Renal cortex interstitium (tissue), 11 donors: ENCODE measurements at regions not wholly inside any gene's neighbourhood (a gene's known extent, or its start where the extent isn't known, plus 50 kb on each side); places are given as distances from the start of the nearest gene placed in this dataset.
"Not testable (repeated sequence)": the region's sequence is repeated elsewhere in the genome, so short reads cannot be mapped to it uniquely, and the experiment has no call there.

Experiments used
- DNase-seq, 11 donors: peaks; one replicate each; pipeline ENCODE4 v3.0.0-alpha.2; 2013; ENCODE audit warnings: low read depth in 9 of 11, low spot score in 4 of 11; ENCODE audit errors: extremely low read depth in 1 of 11

DNA sequence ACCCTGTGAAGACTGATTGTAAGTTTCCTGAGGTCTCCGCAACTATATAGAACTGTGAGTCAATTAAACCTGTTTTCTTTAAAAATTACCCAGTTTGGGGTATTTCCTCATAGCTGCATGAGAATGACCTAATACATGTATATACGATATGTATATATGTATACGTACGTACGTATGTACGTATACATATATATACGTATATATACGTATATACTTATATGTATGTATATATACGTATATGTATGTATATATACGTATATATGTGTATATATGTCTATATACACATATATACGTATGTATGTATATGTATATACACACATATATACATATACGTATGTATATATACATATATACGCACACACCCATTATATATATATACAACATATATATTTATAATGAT, 1153.0 kb upstream of the CDH18 start:
- no peak for DNase-seq

DNA sequence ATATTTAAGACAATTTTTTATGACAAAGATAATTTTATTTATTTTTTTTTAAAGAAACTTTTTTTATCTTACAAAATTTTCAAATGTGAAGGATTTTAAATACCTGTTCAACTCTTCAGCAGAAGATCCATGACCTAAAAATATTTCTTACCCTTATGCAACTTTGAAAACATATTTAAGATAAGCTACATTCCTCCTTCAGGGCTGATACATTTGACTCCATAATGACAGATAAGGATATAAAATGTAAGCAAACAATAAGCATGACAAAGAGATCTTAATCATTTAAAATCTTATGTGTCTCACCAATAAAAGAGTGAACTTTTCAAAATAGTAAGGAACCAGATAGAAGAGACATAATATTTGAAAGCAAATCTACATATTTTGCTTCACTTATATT, 1138.2 kb upstream of the CDH18 start:
- no peak for DNase-seq

DNA sequence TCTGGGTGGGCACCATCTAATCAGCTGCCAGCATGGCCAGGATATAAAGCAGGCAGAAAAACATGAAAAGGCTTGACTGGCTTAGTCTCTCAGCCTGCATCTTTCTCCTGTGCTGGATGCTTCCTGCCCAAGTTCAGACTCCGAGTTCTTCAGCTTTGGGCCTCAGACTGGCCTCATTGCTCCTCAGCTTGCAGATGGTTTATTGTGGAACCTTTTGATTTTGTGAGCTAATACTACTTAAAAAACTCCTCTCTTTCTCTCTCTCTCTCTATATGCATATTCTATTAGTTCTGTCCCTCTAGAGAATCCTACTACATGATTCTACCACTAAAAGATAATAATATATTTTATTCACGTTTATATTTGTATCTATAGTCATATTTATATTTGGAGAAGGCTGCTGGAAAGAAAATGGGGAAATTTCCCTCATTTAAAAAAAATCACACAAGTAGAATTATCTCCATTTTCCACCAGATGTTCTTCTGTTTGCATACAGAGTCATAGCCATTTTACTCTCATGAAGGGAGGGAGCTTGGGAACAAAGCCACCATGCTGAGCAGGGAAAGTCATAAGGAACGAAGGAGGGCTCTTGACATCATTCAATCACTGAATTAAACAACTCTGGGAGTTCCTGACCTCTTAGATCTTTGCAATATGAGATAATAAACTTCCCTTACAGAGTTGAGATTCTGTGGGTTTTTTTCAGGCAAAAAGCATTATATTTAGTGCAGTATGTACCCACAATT, 1137.4 kb upstream of the CDH18 start:
- no peak for DNase-seq

DNA sequence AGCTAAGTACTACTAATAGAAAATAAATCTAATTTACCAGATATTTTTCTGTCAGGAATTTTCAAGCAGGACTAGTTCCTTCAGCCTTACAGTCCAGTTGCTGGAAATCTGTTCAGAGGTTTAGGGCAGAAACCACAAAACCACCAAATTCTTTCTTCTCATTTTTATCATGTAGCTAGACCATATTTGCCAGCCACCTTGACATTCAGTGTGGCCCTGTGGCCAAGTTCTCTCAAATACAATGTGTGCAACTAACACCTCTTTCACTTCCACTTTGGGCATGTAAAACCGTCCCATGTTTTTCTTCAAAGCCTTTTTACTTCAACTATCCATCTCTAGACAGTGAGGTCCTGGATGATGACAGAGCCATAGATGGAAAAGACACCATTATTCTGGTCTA, 1133.2 kb upstream of the CDH18 start:
- DNase-seq, result no peak

DNA sequence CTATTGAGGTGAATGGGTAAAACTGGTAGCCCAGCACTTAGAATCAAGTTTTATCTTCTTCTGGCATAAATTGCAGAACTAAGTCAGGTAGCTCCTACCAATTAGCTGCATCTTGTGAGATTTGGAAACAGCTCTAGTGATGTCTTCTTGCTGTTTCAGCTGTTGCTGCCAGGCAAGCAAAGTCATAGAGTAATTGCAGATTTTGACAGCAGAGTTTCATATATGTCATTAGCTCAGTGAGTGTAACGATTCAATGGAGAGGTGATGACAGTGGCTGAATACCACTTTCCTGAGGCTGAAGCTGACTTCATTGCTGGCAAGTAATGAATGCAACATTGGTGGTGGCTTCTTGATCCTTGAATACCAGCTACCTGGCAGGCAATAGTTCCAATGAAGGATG, 1109.7 kb upstream of the CDH18 start:
- DNase-seq, result no peak

DNA sequence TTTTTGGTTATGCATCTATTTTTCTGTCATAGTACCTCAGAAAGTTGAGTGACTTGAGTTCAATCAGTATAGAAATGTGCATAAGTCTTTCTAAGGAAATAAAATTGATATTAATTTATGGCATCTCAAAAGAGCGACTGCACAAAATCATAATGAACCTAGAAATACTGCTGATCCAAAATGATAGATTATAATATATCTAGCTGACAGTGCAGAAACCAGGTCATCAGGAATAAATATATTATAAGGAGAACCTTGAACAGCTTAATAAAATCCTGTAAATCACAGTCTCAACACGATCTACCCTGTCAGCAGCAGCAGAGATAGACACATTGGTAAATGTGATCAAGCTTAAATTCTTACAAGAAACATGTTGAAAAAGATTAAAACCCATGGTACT, 1106.6 kb upstream of the CDH18 start:
- DNase-seq, result no peak

DNA sequence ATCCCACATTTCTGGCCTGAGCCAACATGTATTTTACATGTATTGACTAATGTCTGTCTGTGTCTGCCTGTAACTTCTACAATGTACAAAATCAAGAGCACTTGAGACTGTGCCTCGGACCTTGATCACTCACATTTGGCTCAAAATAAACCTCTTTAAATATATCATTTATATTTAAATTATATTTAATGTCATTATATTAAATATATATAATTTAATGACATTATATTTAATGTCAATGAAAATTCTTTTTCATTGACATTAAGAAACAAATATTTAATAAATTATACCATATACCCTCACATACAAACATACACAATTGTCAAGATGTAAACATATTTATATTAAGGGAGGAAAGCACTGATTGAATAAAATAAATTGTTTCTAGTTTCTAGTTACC, 1099.8 kb upstream of the CDH18 start:
- DNase-seq, result no peak

DNA sequence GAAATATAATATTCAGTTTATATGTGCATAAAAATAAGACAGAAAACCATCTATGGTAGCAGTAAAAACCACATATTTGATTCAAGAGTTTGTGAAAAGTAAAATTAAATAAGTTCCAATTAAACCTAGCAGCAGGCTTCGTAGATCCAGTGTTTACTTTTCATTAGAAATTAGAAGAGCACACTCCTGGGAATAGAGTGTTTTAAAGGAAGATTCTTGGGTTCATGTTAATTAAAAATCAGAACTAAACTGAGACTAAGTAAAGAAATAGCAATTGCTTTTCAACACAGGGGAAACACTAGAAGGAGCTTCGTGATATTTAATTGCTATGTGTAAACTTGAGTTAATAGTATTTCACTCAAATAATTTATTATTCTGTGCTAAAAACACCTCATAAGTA, 1097.8 kb upstream of the CDH18 start:
- no peak for DNase-seq

DNA sequence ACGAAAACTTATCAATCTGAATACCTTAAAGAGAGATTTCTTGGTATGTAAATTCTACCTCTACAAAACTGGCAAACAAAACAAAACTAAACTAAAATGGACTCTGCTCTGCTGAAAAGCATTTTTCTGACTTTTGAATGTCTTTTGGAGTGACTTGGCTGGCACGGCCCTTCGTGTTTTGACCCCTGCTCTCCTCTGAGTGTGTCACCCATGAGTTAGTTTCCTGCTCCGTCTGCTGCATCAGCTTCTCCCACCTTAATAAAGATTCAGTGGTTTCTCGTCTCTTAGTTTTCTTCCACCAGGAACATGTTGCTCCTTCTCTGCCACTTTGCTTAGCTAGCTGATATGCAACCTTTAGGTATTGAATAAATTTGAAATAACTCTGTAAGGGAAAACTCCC, 1084.0 kb upstream of the CDH18 start:
- DNase-seq, result no peak

DNA sequence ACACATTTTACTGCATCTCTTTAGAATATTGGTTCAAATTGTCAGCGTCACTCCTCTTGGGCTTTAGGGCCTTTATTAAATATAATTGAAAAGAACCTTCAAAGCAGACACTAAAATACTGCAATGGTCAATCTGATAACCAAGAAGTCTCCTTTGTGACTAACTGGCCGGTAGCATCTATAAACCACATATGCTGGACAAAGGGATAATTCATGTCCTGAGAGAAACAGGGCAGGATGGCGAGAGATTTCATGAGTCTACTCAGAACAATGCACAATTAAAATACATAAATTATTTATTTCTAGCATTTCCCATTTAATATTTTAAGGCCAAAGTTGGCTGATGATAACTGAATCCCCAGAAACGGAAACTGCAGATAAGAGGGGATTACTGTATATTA, 1083.4 kb upstream of the CDH18 start:
- no peak for DNase-seq

DNA sequence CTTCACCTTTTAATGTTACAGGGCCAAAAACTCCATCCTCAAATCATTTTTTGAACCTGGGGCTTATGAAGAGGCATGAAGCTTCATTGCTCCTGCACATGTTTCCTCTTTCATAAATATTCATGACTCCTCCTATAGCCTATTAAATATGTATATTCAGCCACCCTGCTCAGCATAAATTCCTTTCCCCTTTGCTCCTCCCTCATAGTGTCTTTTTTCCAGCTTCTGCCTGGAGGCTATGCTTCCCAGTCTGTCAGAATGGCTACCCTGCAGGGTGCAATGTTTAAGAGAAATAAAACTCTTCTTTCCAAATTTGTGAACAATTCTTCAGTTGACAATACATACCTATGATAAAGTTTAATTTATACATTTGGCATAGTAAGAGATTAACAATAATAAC, 1082.9 kb upstream of the CDH18 start:
- no peak for DNase-seq

DNA sequence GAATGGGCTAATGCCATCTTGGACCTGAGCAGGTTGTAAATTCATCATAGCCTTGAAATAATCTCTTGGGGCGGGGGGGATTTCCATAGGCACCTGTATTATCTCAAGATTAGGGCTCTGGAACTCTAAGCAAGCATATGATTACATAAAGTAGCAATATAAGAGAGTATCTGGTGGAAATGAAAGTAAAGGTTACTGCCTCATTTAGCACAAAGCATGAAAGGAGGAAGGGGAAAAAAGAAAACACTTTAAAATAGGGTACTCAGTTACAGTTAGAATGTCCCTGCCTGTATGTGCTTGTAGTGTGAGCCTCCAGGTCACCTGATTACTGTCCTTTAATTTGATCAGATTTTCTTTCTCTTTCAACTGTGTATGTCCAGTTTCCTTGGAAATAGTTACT, 1079.7 kb upstream of the CDH18 start:
- DNase-seq, result no peak

DNA sequence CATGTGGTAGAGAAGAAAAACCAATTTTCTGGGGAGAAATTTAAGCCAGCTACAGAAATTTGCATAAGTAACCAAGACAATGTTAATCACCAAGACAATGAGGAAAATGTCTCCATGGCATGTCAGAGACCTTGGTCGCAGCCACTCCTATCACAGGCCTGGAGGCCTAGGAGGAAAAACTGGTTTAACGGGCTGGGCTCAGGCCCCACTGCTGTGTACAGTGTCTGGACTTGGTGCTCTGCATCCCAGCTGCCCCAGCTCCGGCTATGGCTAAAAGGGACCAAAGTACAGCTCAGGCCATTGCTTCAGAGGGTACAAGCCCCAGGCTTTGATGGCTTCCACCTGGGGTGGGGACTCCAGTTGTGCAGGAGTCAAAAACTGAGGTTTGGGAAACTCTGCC, 1075.1 kb upstream of the CDH18 start:
- DNase-seq, result no peak

DNA sequence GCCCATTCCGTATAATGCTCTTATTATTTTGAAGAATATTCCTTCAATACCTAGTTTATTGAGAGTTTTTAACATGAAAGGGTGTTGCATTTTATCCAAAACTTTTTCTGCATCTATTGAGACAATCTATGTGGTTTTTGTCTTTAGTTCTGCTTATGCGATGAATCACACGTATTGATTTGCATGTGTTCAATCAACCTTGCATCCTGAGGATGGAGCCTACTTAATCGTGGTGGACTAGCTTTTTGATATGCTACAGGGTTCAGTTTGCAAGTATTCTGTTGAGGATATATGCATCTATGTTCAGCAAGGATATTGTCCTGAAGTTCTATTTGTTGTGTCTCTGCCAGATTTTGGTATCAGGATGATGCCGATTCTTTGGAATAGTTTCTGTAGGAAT, 1070.3 kb upstream of the CDH18 start:
- DNase-seq, result no peak

DNA sequence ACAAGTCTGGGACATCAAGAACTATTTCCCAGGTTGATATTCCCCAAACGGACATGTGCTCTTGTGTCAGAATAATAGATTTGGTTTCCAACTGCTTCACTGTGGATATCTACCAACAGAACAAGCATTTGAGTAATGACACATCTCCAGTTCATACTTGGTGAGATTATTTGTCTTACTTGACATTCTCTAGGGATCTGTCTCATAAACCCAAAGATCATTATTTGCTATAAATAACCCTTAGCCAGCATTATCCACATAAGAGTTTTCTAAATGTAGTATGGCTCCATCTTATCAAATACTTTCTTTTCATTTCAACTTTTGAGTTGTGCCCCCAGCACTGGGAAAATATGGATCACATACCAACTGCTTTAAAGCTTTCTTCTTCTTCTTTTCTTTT, 1063.9 kb upstream of the CDH18 start:
- DNase-seq, result no peak

DNA sequence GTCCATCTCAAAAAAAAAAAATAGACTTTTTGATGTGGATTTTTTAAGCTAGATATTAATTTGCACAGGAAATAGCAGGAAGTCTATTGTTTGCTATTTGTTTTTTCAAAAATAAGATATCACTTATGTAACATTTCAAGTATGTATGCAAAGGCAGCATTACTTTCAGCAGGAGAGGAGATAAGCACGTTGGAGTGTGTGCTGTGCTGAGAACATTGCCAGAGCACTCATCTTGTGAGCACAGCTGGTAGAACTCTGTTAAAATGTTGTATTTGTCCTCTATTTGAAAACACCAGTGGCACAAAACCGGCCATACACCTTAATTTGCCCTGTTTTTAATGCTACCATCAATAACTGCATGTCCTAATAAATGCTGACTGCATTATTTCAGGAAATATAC, 1061.9 kb upstream of the CDH18 start:
- DNase-seq, result no peak

DNA sequence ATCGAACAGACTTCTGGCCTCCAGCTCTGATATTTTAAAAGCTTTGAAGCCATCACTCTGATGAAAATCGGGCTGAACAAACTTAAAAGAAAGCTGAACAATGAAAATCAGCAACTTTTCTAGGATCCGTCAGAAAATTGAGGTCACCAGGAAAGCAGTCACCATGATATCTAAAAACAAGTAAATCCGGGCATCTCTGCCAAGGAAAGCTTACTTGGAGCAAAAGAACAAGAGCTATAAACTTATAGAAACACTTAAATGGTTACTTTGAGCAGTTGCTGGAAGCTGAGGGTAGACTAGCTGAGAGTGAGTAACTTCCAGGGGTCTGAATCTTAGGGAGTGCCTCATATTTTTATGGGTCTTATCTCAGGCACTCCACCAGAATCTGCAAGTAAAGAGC, 1043.0 kb upstream of the CDH18 start:
- DNase-seq, result no peak

DNA sequence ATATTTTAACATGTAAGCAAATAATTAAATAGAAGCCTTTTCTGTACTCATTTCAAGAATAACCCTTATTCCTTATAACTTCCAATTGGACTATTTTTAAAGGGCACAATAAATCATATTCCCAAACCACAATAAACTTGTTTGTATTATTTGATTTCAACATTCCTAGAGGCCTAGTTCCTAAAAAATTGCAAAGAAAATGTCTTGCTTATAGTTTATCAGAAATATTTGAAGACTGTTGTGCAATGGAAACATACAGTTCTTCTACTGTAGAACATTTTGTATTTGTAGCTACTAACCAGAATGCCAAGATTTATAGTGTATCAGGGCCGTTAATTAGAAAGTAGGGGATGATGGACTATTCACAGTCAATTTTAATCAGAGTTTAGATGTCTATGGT, 1037.0 kb upstream of the CDH18 start:
- no peak for DNase-seq

DNA sequence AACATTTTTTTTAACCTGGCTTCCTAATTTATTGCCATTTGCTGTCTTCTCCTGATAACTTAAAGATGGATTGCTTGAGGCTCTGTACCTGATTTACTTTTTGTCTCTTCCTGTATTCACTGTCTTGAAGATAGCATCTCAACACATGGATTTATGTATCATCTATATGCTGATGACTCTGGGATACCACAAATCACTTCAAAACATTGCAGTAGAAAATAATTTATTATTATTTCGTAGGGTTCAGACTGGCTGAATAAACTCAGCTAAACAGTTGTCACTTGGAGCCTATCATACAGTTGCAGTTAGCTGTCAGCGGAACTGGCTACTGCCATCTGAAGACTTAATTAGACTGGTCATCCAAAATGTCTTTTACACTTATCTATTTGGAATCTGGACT, 1025.2 kb upstream of the CDH18 start:
- no peak for DNase-seq

DNA sequence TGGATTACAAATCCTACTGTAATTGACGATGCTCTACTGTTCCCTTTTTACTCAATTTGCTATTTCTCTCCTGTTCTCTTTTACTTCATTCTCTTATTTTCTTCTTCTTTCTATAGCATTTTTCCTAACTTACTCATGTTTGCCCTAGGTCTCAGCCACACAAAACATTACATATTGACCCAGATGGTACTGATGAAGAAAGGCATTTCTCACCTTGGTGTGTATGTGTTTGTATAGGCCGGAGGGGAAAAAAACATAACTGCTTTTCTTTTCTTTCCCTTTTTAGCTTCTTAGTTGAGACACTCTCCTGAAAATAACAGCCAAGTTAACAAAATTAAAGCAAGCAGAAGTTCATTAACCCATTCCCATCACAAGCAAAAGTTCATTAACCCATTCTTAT, 1019.8 kb upstream of the CDH18 start:
- no peak for DNase-seq

DNA sequence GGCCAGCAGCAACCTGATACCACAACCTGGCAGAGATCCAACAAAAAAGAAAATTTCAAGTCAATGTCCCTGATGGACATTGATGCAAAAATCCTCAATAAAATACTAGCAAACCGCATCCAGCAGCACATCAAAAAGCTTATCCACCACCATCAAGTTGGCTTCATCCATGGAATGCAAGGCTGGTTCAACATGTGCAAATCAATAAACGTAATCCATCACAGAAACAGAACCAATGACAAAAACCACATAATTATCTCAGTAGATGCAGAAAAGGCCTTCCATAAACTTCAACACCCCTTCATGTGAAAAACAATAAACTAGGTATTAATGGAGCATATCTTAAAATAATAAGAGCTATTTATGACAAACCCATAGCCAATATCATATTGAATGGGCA, 1000.9 kb upstream of the CDH18 start:
- not testable (repeated sequence) for DNase-seq

DNA sequence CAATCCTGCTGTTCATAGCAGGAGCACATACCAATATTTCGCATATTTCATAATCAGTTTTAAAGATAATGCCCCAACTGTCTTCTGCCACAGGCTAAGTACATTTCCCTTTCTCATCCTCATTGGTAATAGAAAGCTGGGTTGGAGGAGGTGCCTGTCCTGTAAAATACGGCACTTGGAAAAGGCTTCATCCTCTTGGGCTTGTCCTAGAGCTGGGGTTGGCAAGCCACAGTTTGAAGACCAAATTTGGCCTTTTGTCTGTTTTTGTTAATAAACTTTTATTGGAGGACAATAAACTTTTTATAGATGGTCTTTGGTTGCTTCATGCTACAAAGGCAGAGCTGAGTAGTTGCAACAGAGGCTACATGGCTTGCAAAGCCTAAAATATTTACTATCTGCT, 997.8 kb upstream of the CDH18 start:
- DNase-seq, result no peak
